ENCODE measurements at regions not wholly inside any gene's neighbourhood (a gene's known extent, or its start where the extent isn't known, plus 50 kb on each side); places are given as distances from the start of the nearest gene placed in this dataset.

GRCh38 chr15:66833371-66833770, 131.3 kb downstream of the SMAD6 start:
- H3K79me2 ChIP-seq (ENCODE audit: insufficient read depth, low read length) = no peaks in the 10 kb centered on the region
- ChIA-PET RAD21 (ENCODE audit: low non-redundant PET in 1 of 2, low total read pairs in 2 of 2, uncharacterized antibody in 2 of 2, unreplicated experiment in 2 of 2) (no interaction called here), CTCF (interaction anchor here (1.5 kb wide), 1 partner anchor 113 kb away, joined by 3 read pairs; no protein-coding TSS in a partner anchor), POLR2A (no interaction called here)
- no peaks in the 10 kb centered on the region for H3K9me3 ChIP-seq (ENCODE audit: control insufficient read depth in 1 of 2, insufficient read depth in 1 of 2, low read depth in 1 of 2, low read length in 2 of 2)
- 0 out of 4 replicates have a peak, but pooled peaks cover 0 to 2% of the 10 kb centered on the region in 2 experiments for H3K36me3 ChIP-seq (ENCODE audit: control insufficient read depth in 1 of 2, insufficient read depth in 2 of 2, low read length in 2 of 2)
- H4K20me1 ChIP-seq (ENCODE audit: insufficient read depth) = no peaks in the 10 kb centered on the region
- H3K4me3 ChIP-seq (replicated peaks in 1 of 2; ENCODE audit: low read depth in 1 of 2, low read length in 2 of 2) = no peak overlapping the region
- H3K9ac ChIP-seq (ENCODE audit: low read length) = no peak overlapping the region
- peaks cover 8 to 45% of the 10 kb centered on the region in 2 experiments for H3K4me1 ChIP-seq (ENCODE audit: control insufficient read depth in 1 of 2, insufficient read depth in 2 of 2, low read length in 2 of 2)
- intact Hi-C loops (cut with micrococcal nuclease) = no loop called here
- DNase-seq (ENCODE audit: low read depth, low spot score) (no peak), ATAC-seq (no peak)
- no peak overlapping the region for H2AFZ ChIP-seq (ENCODE audit: low read depth, low read length, poor library complexity, severe bottlenecking)
- no peak overlapping the region for H3K27ac ChIP-seq (ENCODE audit: low read depth, low read length)
- no peak overlapping the region for H3K4me2 ChIP-seq (ENCODE audit: low read length)
- no peaks in the 10 kb centered on the region for H3K27me3 ChIP-seq (ENCODE audit: insufficient read depth, low read length)
- BruUV-seq (replicated peaks) = no TSS peak
- TF ChIP-seq RAD21 (IDR thresholded peaks at IDR 0.05; ENCODE audit: low read depth) (no peak), YY1 (IDR thresholded peaks at IDR 0.05; ENCODE audit: extremely low read depth, insufficient replicate concordance, low read depth, low read length) (no peak), ZBTB33 (IDR thresholded peaks at IDR 0.05; ENCODE audit: extremely low read depth, insufficient replicate concordance, low read length) (no peak), CTCF (IDR thresholded peaks at IDR 0.05 in 2 of 3, conservative IDR thresholded peaks at IDR 0.05 in 1 of 3; ENCODE audit: borderline replicate concordance in 1 of 3, insufficient read depth in 1 of 3, low read depth in 2 of 3, low read length in 2 of 3) (no peak), EZH2phosphoT487 (IDR thresholded peaks at IDR 0.05; ENCODE audit: borderline replicate concordance) (no peak), POLR2A (IDR thresholded peaks at IDR 0.05; ENCODE audit: borderline replicate concordance, extremely low read depth, insufficient read depth, insufficient read length) (no peak)
- H3K9me2 ChIP-seq (ENCODE audit: insufficient read depth) = no peaks in the 10 kb centered on the region
